Embryonic facial prominence (tissue), 1 donor: ENCODE measurements at regions not wholly inside any gene's neighbourhood (a gene's known extent, or its start where the extent isn't known, plus 50 kb on each side); places are given as distances from the start of the nearest gene placed in this dataset.

Experiments used
- DNase-seq: peaks from one replicate; pipeline ENCODE4 v3.0.0-alpha.2; 2016; ENCODE audit errors: extremely low spot score

- no peak for DNase-seq
These were observed 389.0 kb upstream of the GRIA1 start for GRCh38 chr5:153101235-153102180.

- no peak for DNase-seq
These were observed 373.6 kb upstream of the GRIA1 start for GRCh38 chr5:153116916-153117315.

- DNase-seq = no peak
These were observed 372.5 kb upstream of the GRIA1 start for GRCh38 chr5:153118018-153118417.

GRCh38 chr5:153122403-153122802 is 368.1 kb upstream of the GRIA1 start:
- DNase-seq = no peak

GRCh38 chr5:153130296-153130695 is 360.2 kb upstream of the GRIA1 start:
- DNase-seq = no peak

- DNase-seq = no peak
These were observed 355.1 kb upstream of the GRIA1 start for GRCh38 chr5:153135411-153135810.

GRCh38 chr5:153136910-153137614 is 353.4 kb upstream of the GRIA1 start:
- DNase-seq = no peak

GRCh38 chr5:153147891-153148623 is 342.4 kb upstream of the GRIA1 start:
- no peak for DNase-seq

GRCh38 chr5:153148624-153148976 is 341.9 kb upstream of the GRIA1 start:
- DNase-seq = no peak

GRCh38 chr5:153151558-153151957 is 338.9 kb upstream of the GRIA1 start:
- no peak for DNase-seq

- no peak for DNase-seq
These were observed 337.4 kb upstream of the GRIA1 start for GRCh38 chr5:153153086-153153485.

- no peak for DNase-seq
These were observed 333.3 kb upstream of the GRIA1 start for GRCh38 chr5:153157156-153157555.

GRCh38 chr5:153158608-153159007 is 331.9 kb upstream of the GRIA1 start:
- no peak for DNase-seq

GRCh38 chr5:153159616-153160015 is 330.9 kb upstream of the GRIA1 start:
- no peak for DNase-seq

- no peak for DNase-seq
These were observed 322.2 kb upstream of the GRIA1 start for GRCh38 chr5:153168241-153168640.

GRCh38 chr5:153187503-153187902 is 303.0 kb upstream of the GRIA1 start:
- no peak for DNase-seq

- no peak for DNase-seq
These were observed 284.1 kb upstream of the GRIA1 start for GRCh38 chr5:153206361-153206760.

GRCh38 chr5:153209016-153209415 is 281.5 kb upstream of the GRIA1 start:
- no peak for DNase-seq

GRCh38 chr5:153209687-153210086 is 280.8 kb upstream of the GRIA1 start:
- DNase-seq = no peak

GRCh38 chr5:153211076-153211475 is 279.4 kb upstream of the GRIA1 start:
- no peak for DNase-seq

- no peak for DNase-seq
These were observed 278.0 kb upstream of the GRIA1 start for GRCh38 chr5:153212471-153212870.

GRCh38 chr5:153222936-153223335 is 267.5 kb upstream of the GRIA1 start:
- DNase-seq = no peak
